ENCODE measurements at regions not wholly inside any gene's neighbourhood (a gene's known extent, or its start where the extent isn't known, plus 50 kb on each side); places are given as distances from the start of the nearest gene placed in this dataset.

DNA sequence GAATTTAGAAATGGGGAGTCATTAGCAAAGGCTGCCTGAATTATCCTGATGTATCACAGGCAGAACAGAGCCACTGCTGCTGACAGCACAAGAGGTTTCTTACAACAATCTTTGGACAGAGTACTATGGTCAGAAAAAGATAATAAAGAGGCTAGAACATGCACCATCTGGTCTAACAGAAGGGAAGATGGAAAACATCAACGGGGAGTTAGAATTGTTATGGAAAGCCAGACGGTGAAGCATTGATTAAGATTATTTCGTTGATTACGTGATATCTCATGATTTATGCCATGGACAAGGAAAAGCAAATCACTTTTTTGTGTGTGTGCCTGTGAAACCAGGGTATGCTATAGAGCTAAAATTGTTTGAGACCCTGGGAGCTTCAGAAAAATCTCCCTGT lies 409.4 kb upstream of the ETAA1 start:
- no peak for TF ChIP-seq EP300 (IDR thresholded peaks at IDR 0.05)
- H3K36me3 ChIP-seq: no peaks in the 10 kb centered on the region
- peaks cover 0 to 24% (median 19%) of the 10 kb centered on the region in 4 donors for H3K4me1 ChIP-seq
- H3K27me3 ChIP-seq: no peaks in the 10 kb centered on the region
- no peak overlapping the region for H3K4me3 ChIP-seq
- H3K27ac ChIP-seq (replicated peaks in 1 of 4): no peak overlapping the region
- no peak for DNase-seq (ENCODE audit: extremely low spot score)
- no peaks in the 10 kb centered on the region for H3K9me3 ChIP-seq
- WGBS: 75% methylated on average over 4 of the region's 4 CpGs
- intact Hi-C loops (cut with DNase I): no loop called here

DNA sequence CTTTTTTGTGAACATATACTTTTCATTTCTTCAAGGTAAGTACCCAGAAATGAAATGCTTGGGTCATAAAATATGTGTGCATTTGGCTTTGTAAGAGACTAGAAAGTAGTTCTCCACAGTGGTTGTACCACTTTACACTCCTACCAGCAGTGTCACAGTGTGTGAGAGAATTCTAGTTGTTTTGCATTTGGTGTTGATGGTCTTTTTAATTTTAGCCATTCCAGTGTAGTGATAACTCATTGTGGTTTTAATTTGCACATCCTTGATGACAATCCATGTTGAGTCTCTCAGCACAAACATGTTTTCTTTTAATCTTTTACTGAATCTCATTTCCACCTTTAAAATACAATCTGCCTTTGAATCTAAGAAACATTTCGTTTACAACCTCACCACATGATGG lies 402.5 kb upstream of the ETAA1 start:
- H3K27ac ChIP-seq (replicated peaks in 1 of 4): no peak overlapping the region
- intact Hi-C loops (cut with DNase I): no loop called here
- 62% methylated on average over 1 of the region's 1 CpG for WGBS

DNA sequence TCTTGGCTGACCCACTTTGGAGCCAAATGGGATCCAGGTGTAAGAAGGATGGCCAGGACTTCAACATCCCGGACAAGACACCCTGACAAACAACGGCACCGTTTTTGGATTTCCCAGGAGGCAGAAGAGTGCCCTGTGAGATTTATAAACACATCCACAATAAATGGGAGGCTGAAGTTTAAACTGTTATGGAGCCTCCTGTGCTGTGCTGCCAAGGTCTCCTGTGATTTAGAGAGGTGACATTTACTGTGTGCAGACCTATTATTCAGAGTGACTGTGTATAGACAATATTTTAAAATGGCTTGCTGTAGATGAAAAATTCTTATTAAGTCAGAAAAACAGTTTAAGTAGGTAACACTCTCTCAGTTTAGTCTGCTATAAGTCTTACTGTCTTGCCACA lies 401.5 kb upstream of the ETAA1 start:
- WGBS: 38% methylated on average over 3 of the region's 3 CpGs
- H3K4me3 ChIP-seq: no peak overlapping the region
- no peak overlapping the region for H3K27ac ChIP-seq (replicated peaks in 1 of 4)
- H3K9me3 ChIP-seq: no peaks in the 10 kb centered on the region
- no peaks in the 10 kb centered on the region for H3K36me3 ChIP-seq
- TF ChIP-seq EP300 (IDR thresholded peaks at IDR 0.05) (no peak), POLR2A (IDR thresholded peaks at IDR 0.05; ENCODE audit: low read depth) (no peak), POLR2AphosphoS5 (IDR thresholded peaks at IDR 0.05) (no peak)
- TF ChIP-seq, protein P1, sequence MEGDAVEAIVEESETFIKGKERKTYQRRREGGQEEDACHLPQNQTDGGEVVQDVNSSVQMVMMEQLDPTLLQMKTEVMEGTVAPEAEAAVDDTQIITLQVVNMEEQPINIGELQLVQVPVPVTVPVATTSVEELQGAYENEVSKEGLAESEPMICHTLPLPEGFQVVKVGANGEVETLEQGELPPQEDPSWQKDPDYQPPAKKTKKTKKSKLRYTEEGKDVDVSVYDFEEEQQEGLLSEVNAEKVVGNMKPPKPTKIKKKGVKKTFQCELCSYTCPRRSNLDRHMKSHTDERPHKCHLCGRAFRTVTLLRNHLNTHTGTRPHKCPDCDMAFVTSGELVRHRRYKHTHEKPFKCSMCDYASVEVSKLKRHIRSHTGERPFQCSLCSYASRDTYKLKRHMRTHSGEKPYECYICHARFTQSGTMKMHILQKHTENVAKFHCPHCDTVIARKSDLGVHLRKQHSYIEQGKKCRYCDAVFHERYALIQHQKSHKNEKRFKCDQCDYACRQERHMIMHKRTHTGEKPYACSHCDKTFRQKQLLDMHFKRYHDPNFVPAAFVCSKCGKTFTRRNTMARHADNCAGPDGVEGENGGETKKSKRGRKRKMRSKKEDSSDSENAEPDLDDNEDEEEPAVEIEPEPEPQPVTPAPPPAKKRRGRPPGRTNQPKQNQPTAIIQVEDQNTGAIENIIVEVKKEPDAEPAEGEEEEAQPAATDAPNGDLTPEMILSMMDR (IDR thresholded peaks at IDR 0.05): no peak
- intact Hi-C loops (cut with DNase I): no loop called here
- DNase-seq (ENCODE audit: extremely low spot score): no peak
- peaks cover 0 to 11% (median 4%) of the 10 kb centered on the region in 4 donors for H3K4me1 ChIP-seq
- H3K27me3 ChIP-seq: no peaks in the 10 kb centered on the region

More for the DNA sequence above, 402.5 kb upstream of the ETAA1 start:
- no peak overlapping the region for H3K4me3 ChIP-seq
- H3K9me3 ChIP-seq: no peaks in the 10 kb centered on the region
- H3K27me3 ChIP-seq: no peaks in the 10 kb centered on the region
- TF ChIP-seq, protein P1 (IDR thresholded peaks at IDR 0.05): no peak
- TF ChIP-seq POLR2AphosphoS5 (IDR thresholded peaks at IDR 0.05) (no peak), POLR2A (IDR thresholded peaks at IDR 0.05; ENCODE audit: low read depth) (no peak), EP300 (IDR thresholded peaks at IDR 0.05) (no peak)
- H3K36me3 ChIP-seq: no peaks in the 10 kb centered on the region
- no peak for DNase-seq (ENCODE audit: extremely low spot score)
- peaks cover 0 to 11% (median 4%) of the 10 kb centered on the region in 4 donors for H3K4me1 ChIP-seq

DNA sequence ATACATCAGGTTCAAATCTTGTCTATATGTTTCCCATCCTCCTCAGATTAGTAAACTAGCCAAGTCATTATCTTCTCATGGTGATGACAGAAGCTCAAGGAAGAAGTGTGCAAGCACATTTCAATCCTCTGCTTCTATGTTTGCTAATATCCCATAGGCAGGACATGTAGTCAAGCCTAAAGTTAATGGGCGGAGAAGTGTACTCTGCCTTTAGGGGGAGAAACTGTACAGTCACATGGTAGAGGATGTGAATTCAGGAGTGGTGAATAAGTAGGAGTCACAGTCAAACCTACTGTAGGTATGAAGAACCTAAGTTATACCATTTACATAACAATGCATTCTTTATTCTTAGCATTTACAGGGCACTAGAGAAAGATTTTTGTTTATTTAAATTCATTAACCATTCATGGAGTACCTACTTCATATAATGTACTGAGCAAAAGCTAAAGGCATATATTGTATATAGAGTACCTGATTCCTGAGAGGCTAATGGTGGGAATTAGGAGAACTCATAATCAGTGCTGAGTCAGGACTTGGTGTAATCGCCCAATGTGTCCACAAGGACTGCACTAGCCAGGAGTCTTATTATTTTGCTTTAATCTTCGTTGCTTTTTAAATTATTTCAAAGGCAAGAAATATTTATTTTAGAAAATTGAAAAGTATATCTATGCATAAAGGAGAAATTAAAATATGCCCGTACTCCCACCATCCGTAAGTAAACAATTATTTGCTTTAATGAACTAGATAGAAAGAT lies 394.3 kb upstream of the ETAA1 start:
- 93% methylated on average over 5 of the region's 5 CpGs for WGBS
- Histone ChIP-seq H3K27ac (replicated peaks in 1 of 4) (no peak overlapping the region), H3K27me3 (no peaks in the 10 kb centered on the region), H3K4me3 (no peak overlapping the region), H3K9me3 (no peaks in the 10 kb centered on the region), H3K4me1 (no peaks in the 10 kb centered on the region), H3K36me3 (no peaks in the 10 kb centered on the region)
- TF ChIP-seq, protein P1 (IDR thresholded peaks at IDR 0.05): no peak
- TF ChIP-seq EP300 (IDR thresholded peaks at IDR 0.05) (no peak), POLR2A (IDR thresholded peaks at IDR 0.05; ENCODE audit: low read depth) (no peak), POLR2AphosphoS5 (IDR thresholded peaks at IDR 0.05) (no peak)
- no peak for DNase-seq (ENCODE audit: extremely low spot score)
- intact Hi-C loops (cut with DNase I): no loop called here

DNA sequence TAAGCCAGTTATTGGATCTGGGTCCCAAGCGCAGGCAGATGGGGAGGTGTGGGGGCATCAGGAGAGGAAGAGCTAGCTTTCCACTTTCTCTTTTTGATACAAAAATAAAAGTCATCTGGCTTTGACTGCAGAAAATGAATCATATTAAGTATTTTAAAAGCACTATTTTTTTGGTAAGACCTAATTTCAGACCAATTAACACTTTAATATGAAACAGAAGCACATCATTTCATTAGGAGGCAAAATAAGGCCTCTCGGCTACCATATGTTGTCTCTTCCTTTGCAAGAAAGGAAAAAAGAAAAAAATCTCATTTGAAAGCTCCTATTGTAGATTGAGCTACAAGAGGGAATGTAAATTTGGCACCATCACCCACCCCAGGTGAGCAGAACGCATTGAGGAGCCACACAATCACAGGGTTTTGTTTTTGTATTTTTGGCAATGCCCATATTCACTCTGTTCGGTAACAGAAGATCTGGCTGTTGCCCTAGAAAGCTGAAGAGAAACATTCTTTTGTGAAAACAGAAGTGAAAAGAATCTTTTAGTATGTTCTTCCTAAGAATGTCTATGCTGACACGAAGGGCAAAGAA lies 390.7 kb upstream of the ETAA1 start:
- TF ChIP-seq POLR2A (IDR thresholded peaks at IDR 0.05; ENCODE audit: low read depth) (no peak), POLR2AphosphoS5 (IDR thresholded peaks at IDR 0.05) (no peak), EP300 (IDR thresholded peaks at IDR 0.05) (no peak)
- TF ChIP-seq, protein P1 (IDR thresholded peaks at IDR 0.05): no peak
- no peaks in the 10 kb centered on the region for H3K9me3 ChIP-seq
- H3K27ac ChIP-seq (replicated peaks in 1 of 4): no peak overlapping the region
- no peaks in the 10 kb centered on the region for H3K4me1 ChIP-seq
- H3K4me3 ChIP-seq: no peak overlapping the region
- H3K27me3 ChIP-seq: no peaks in the 10 kb centered on the region
- intact Hi-C loops (cut with DNase I): no loop called here
- no peaks in the 10 kb centered on the region for H3K36me3 ChIP-seq
- no peak for DNase-seq (ENCODE audit: extremely low spot score)
- 82% methylated on average over 5 of the region's 5 CpGs for WGBS

All from esophagus muscularis mucosa (tissue), 4 donors.